Endothelial cell of umbilical vein (primary cell): ENCODE measurements at regions not wholly inside any gene's neighbourhood (a gene's known extent, or its start where the extent isn't known, plus 50 kb on each side); places are given as distances from the start of the nearest gene placed in this dataset.

Source experiments
- BruUV-seq: library from RNA; stranded (reverse); fragments of 400-500 nt; replicated peaks from 2 replicates; lab custom pipeline; 2021; lab: Mats Ljungman, UMichigan
- CTCF ChIA-PET: fragments of 300-600, 350-600 bp; sonication (Branson Sonifier 250); formaldehyde crosslinking; loops from one replicate; lab custom pipeline; 2021; ENCODE audit warnings: antibody characterized with exemption, inconsistent platforms; lab: Charles Lee
- POLR2A ChIA-PET: fragments of 300-600, 350-600 bp; sonication (Branson Sonifier 250); formaldehyde crosslinking; loops from one replicate; lab custom pipeline; 2021; ENCODE audit warnings: antibody characterized with exemption, inconsistent platforms; lab: Charles Lee
- DNase-seq: peaks from one replicate; pipeline ENCODE4 v3.0.0-alpha.2; 2011; ENCODE audit warnings: low read depth, low spot score
- FAIRE-seq: peaks from 2 replicates; lab custom pipeline; 2011; peaks lifted over from hg19 to GRCh38; lab: Jason Lieb, UNC
- H2AFZ ChIP-seq: 2 replicates; pipeline ENCODE4 v1.6.0; 2012; ENCODE audit warnings: low read depth, low read length, control low read depth, inconsistent platforms
- H3K27ac ChIP-seq: 2 replicates; pipeline ENCODE4 v1.5.1; 2011; ENCODE audit warnings: low read depth, mild to moderate bottlenecking, control low read depth, low read length, moderate library complexity; ENCODE audit not compliant: insufficient read depth
- H3K27me3 ChIP-seq, 2 experiments: 2 replicates each; pipeline versions ENCODE4 v1.6.0 to v1.6.1; 2011; ENCODE audit warnings: low read length in 2 of 2, mixed read lengths in 1 of 2; ENCODE audit not compliant: control insufficient read depth in 2 of 2, insufficient read depth in 2 of 2
- H3K36me3 ChIP-seq, 2 experiments: 2 replicates in 1 of 2; 3 replicates in 1 of 2; pipeline ENCODE4 v1.5.1; 2011; ENCODE audit warnings: low read length in 2 of 2, mild to moderate bottlenecking in 1 of 2, moderate library complexity in 1 of 2; ENCODE audit not compliant: control insufficient read depth in 2 of 2, insufficient read depth in 2 of 2; ENCODE audit errors: extremely low read depth in 1 of 2
- H3K4me1 ChIP-seq: 3 replicates; pipeline ENCODE4 v1.5.1; 2011; ENCODE audit warnings: mild to moderate bottlenecking, low read length; ENCODE audit not compliant: control insufficient read depth, insufficient read depth; ENCODE audit errors: extremely low read depth
- H3K4me2 ChIP-seq: 2 replicates; pipeline ENCODE4 v1.6.1; 2011; ENCODE audit warnings: low read length, control low read depth, mixed read lengths; ENCODE audit not compliant: insufficient read depth
- H3K4me3 ChIP-seq, 3 experiments: fragments of 200-600 bp in 1 of 3; sonication (generic), shearing (Covaris generic) in 1 of 3; replicated peaks in 1 of 3; 2 replicates each; pipeline ENCODE4 v1.5.1; 2011 to 2016; ENCODE audit warnings: control low read depth in 3 of 3, low read length in 3 of 3, mild to moderate bottlenecking in 2 of 3, inconsistent platforms in 1 of 3, low read depth in 1 of 3, moderate library complexity in 1 of 3; ENCODE audit not compliant: insufficient read depth in 1 of 3
- H3K79me2 ChIP-seq: 2 replicates; pipeline ENCODE4 v1.6.0; 2012; ENCODE audit warnings: low read length, inconsistent platforms; ENCODE audit not compliant: control insufficient read depth, insufficient read depth
- H3K9ac ChIP-seq: replicated peaks from 2 replicates; pipeline ENCODE3; 2011; ENCODE audit warnings: low read length, control low read depth; ENCODE audit not compliant: insufficient read depth; ENCODE audit errors: extremely low read depth
- H3K9me1 ChIP-seq: replicated peaks from 3 replicates; pipeline ENCODE4 v1.6.0; 2011; ENCODE audit warnings: mild to moderate bottlenecking, low read length; ENCODE audit not compliant: control insufficient read depth, insufficient read depth; ENCODE audit errors: extremely low read depth
- H3K9me3 ChIP-seq: replicated peaks from 2 replicates; pipeline ENCODE4 v1.5.1; 2012; ENCODE audit warnings: low read length, inconsistent platforms; ENCODE audit not compliant: control insufficient read depth, insufficient read depth
- H4K20me1 ChIP-seq: replicated peaks from 2 replicates; pipeline ENCODE3; 2011; ENCODE audit warnings: mild to moderate bottlenecking, low read length; ENCODE audit not compliant: control insufficient read depth, insufficient read depth; ENCODE audit errors: extremely low read depth
- EZH2 ChIP-seq: IDR thresholded peaks from 2 replicates; pipeline ENCODE4 v1.6.1; 2012; ENCODE audit warnings: borderline replicate concordance, low read depth, mild to moderate bottlenecking, moderate library complexity, low read length, inconsistent platforms; ENCODE audit not compliant: severe bottlenecking
- FOS ChIP-seq: IDR thresholded peaks from 2 replicates; pipeline ENCODE4 v1.6.1; 2011; ENCODE audit warnings: mild to moderate bottlenecking, low read length, moderate library complexity, borderline replicate concordance; ENCODE audit not compliant: insufficient read depth
- GATA2 ChIP-seq: IDR thresholded peaks from 2 replicates; pipeline ENCODE4 v1.7.0; 2011; ENCODE audit warnings: low read depth, mild to moderate bottlenecking, moderate library complexity, mixed read lengths, low read length; ENCODE audit not compliant: insufficient read length, insufficient read depth
- JUN ChIP-seq: IDR thresholded peaks from 2 replicates; pipeline ENCODE4 v1.6.1; 2011; ENCODE audit warnings: borderline replicate concordance, low read depth; ENCODE audit not compliant: insufficient read length, insufficient read depth
- MYC ChIP-seq: IDR thresholded peaks from one replicate; pipeline ENCODE4 v1.6.1; 2011; ENCODE audit warnings: mild to moderate bottlenecking, low read depth, low read length
- POLR2A ChIP-seq: IDR thresholded peaks from 2 replicates; pipeline ENCODE4 v1.6.1; 2012; ENCODE audit warnings: low read depth, mild to moderate bottlenecking, control low read depth, low read length
- POLR2AphosphoS5 ChIP-seq: IDR thresholded peaks from 2 replicates; pipeline ENCODE4 v1.6.1; 2012; ENCODE audit warnings: low read depth, mild to moderate bottlenecking, control low read depth, low read length, moderate library complexity; ENCODE audit not compliant: insufficient read depth
- dilution Hi-C: fragments of 300-500 bp; cut with MboI; formaldehyde crosslinking; loops from one replicate; pipeline ENCODE4 v1.15.0; 2019; ENCODE audit warnings: low sequenced_read_pairs; ENCODE audit not compliant: extremely low pct_ligation_motif_present
- intact Hi-C: fragments of 100-400 bp; cut with micrococcal nuclease; formaldehyde crosslinking; loops from one replicate; pipeline ENCODE4 v1.10.0; 2022
- TF ChIP-seq, protein P1 (sequence below), 2 donors: IDR thresholded peaks; 1 replicate in 1 of 2; 2 replicates in 1 of 2; pipeline ENCODE4 v1.5.1; 2011; ENCODE audit warnings: low read length in 2 of 2, mild to moderate bottlenecking in 2 of 2, moderate library complexity in 2 of 2, control low read depth in 1 of 2, inconsistent platforms in 1 of 2, low read depth in 1 of 2; ENCODE audit not compliant: insufficient read depth in 1 of 2; ENCODE audit errors: extremely low read depth in 1 of 2
- TF ChIP-seq, protein P2 (sequence below): IDR thresholded peaks from 2 replicates; pipeline ENCODE4 v1.6.1; 2011; ENCODE audit not compliant: insufficient read depth, insufficient read length

DNA sequence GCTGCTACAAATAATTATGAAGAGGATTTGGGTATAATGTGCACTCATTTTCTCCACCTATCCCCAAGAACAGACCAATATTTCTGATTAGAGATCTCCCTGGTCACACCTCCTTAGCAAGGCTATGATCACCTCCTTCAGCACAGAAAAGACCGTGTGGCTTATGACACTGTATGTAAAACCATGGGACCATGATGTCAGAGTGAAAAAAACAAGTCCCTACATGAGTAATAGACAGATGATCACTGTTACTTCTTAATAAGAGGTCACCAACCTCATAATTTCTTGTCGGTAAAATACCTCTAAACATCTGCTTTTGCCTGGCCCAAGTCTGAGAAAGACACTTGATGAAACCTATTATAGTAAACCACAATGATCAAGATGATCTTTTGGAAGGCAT, 330.6 kb upstream of the F9 start:
- Histone ChIP-seq H3K9me1 (no peaks in the 10 kb centered on the region), H3K79me2 (no peaks in the 10 kb centered on the region), H3K27me3 (peaks cover 8 to 10% of the 10 kb centered on the region in 2 experiments), H3K9ac (no peak overlapping the region), H3K9me3 (no peaks in the 10 kb centered on the region), H3K4me3 (no peak overlapping the region), H3K4me1 (no peaks in the 10 kb centered on the region), H3K4me2 (no peak overlapping the region), H4K20me1 (no peaks in the 10 kb centered on the region), H3K27ac (no peak overlapping the region), H3K36me3 (no peaks in the 10 kb centered on the region), H2AFZ (no peak overlapping the region)
- TF ChIP-seq POLR2AphosphoS5: no peak
- TF ChIP-seq FOS: no peak
- TF ChIP-seq EZH2: no peak
- no peak for TF ChIP-seq GATA2
- TF ChIP-seq JUN: no peak
- no peak for TF ChIP-seq MYC
- TF ChIP-seq, protein P1, sequence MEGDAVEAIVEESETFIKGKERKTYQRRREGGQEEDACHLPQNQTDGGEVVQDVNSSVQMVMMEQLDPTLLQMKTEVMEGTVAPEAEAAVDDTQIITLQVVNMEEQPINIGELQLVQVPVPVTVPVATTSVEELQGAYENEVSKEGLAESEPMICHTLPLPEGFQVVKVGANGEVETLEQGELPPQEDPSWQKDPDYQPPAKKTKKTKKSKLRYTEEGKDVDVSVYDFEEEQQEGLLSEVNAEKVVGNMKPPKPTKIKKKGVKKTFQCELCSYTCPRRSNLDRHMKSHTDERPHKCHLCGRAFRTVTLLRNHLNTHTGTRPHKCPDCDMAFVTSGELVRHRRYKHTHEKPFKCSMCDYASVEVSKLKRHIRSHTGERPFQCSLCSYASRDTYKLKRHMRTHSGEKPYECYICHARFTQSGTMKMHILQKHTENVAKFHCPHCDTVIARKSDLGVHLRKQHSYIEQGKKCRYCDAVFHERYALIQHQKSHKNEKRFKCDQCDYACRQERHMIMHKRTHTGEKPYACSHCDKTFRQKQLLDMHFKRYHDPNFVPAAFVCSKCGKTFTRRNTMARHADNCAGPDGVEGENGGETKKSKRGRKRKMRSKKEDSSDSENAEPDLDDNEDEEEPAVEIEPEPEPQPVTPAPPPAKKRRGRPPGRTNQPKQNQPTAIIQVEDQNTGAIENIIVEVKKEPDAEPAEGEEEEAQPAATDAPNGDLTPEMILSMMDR (IDR thresholded peaks at IDR 0.05; ENCODE audit: extremely low read depth in 1 of 2, insufficient read depth in 1 of 2, low read depth in 1 of 2, low read length in 2 of 2): no peak
- TF ChIP-seq, protein P2, sequence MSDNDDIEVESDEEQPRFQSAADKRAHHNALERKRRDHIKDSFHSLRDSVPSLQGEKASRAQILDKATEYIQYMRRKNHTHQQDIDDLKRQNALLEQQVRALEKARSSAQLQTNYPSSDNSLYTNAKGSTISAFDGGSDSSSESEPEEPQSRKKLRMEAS: no peak
- no peak for TF ChIP-seq POLR2A
- DNase-seq (no peak), FAIRE-seq (no peak)
- CTCF ChIA-PET: no interaction called here
- BruUV-seq: no TSS peak
- dilution Hi-C loops (no loop called here), intact Hi-C loops (no loop called here)
- POLR2A ChIA-PET: no interaction called here
